Left ventricle myocardium inferior (tissue), 1 donor: ENCODE measurements at regions not wholly inside any gene's neighbourhood (a gene's known extent, or its start where the extent isn't known, plus 50 kb on each side); places are given as distances from the start of the nearest gene placed in this dataset.

Experiments
- DNase-seq: peaks from one replicate; pipeline ENCODE4 v3.0.0-alpha.2; 2020
- H3K27ac ChIP-seq: fragments of 200-600 bp; replicated peaks from 2 replicates; pipeline ENCODE4 v1.8.0; 2021
- H3K27me3 ChIP-seq: fragments of 200-600 bp; 2 replicates; pipeline ENCODE4 v1.8.0; 2021; ENCODE audit warnings: low read depth
- H3K36me3 ChIP-seq: fragments of 200-600 bp; 2 replicates; pipeline ENCODE4 v1.8.0; 2021
- H3K4me1 ChIP-seq: fragments of 200-600 bp; 2 replicates; pipeline ENCODE4 v1.8.0; 2021
- H3K4me3 ChIP-seq: fragments of 200-600 bp; 2 replicates; pipeline ENCODE4 v1.8.0; 2021; ENCODE audit warnings: mild to moderate bottlenecking, moderate library complexity
- H3K9me3 ChIP-seq: fragments of 200-600 bp; replicated peaks from 2 replicates; pipeline ENCODE4 v1.8.0; 2021
- CTCF ChIP-seq: fragments of 200-600 bp; IDR thresholded peaks from 2 replicates; pipeline ENCODE4 v1.8.0; 2021; ENCODE audit warnings: antibody characterized with exemption, mild to moderate bottlenecking, borderline replicate concordance
- intact Hi-C: fragments of 100-400 bp; cut with micrococcal nuclease; formaldehyde crosslinking; loops from one replicate; pipeline ENCODE4 v1.11.0; 2022
- donor health status: DM: no; HTN: yes; CAD: no; lungs with severe emphysema.

GRCh38 chr3:137944593-137944992, 65.4 kb upstream of the CLDN18 start:
- Histone ChIP-seq H3K27me3 (peaks cover 3% of the 10 kb centered on the region), H3K4me1 (no peaks in the 10 kb centered on the region), H3K36me3 (no peaks in the 10 kb centered on the region), H3K27ac (no peak overlapping the region), H3K9me3 (no peaks in the 10 kb centered on the region), H3K4me3 (no peak overlapping the region)
- DNase-seq: no peak
- no peak for TF ChIP-seq CTCF
- intact Hi-C loops: loop anchor here (10.0 kb wide), 1 partner anchor 840 kb away; no protein-coding TSS in a partner anchor

- intact Hi-C loops: loop anchor here (10.0 kb wide), 1 partner anchor 842 kb away; no protein-coding TSS in a partner anchor
- TF ChIP-seq CTCF: peak; percentile 69
These were observed 63.5 kb upstream of the CLDN18 start for GRCh38 chr3:137946356-137946973.

GRCh38 chr3:137947117-137947516, 62.8 kb upstream of the CLDN18 start:
- DNase-seq: no peak
- no peaks in the 10 kb centered on the region for H3K4me1 ChIP-seq
- H3K4me3 ChIP-seq: no peak overlapping the region
- H3K36me3 ChIP-seq: no peaks in the 10 kb centered on the region
- intact Hi-C loops: loop anchor here (10.0 kb wide), 1 partner anchor 842 kb away; no protein-coding TSS in a partner anchor
- peaks cover 3% of the 10 kb centered on the region for H3K27me3 ChIP-seq
- no peak for TF ChIP-seq CTCF
- no peak overlapping the region for H3K27ac ChIP-seq
- H3K9me3 ChIP-seq: peaks cover 14% of the 10 kb centered on the region

More at GRCh38 chr3:137946356-137946973, 63.5 kb upstream of the CLDN18 start:
- Histone ChIP-seq H3K27ac (no peak overlapping the region), H3K9me3 (peaks cover 9% of the 10 kb centered on the region), H3K27me3 (peaks cover 3% of the 10 kb centered on the region), H3K4me3 (no peak overlapping the region), H3K36me3 (no peaks in the 10 kb centered on the region), H3K4me1 (no peaks in the 10 kb centered on the region)
- peak; percentile 24 for DNase-seq

GRCh38 chr3:137948400-137949072, 61.4 kb upstream of the CLDN18 start:
- intact Hi-C loops: loop anchor here (10.0 kb wide), 1 partner anchor 844 kb away; no protein-coding TSS in a partner anchor
- H3K27me3 ChIP-seq: peaks cover 3% of the 10 kb centered on the region
- TF ChIP-seq CTCF: no peak
- no peak overlapping the region for H3K4me3 ChIP-seq
- H3K27ac ChIP-seq: no peak overlapping the region
- H3K4me1 ChIP-seq: no peaks in the 10 kb centered on the region
- DNase-seq: no peak
- H3K36me3 ChIP-seq: no peaks in the 10 kb centered on the region
- peaks cover 27% of the 10 kb centered on the region for H3K9me3 ChIP-seq

GRCh38 chr3:137958636-137959035, 51.3 kb upstream of the CLDN18 start:
- no peak for DNase-seq
- no peak for TF ChIP-seq CTCF
- Histone ChIP-seq H3K4me1 (no peaks in the 10 kb centered on the region), H3K27ac (no peak overlapping the region), H3K27me3 (peaks cover 7% of the 10 kb centered on the region), H3K36me3 (no peaks in the 10 kb centered on the region), H3K4me3 (no peak overlapping the region), H3K9me3 (peaks cover 7% of the 10 kb centered on the region)
- intact Hi-C loops: loop anchor here (10.0 kb wide), 1 partner anchor 924 kb away; no protein-coding TSS in a partner anchor
